A673 (cell line): ENCODE measurements at regions not wholly inside any gene's neighbourhood (a gene's known extent, or its start where the extent isn't known, plus 50 kb on each side); places are given as distances from the start of the nearest gene placed in this dataset.

Experiments used
- BruUV-seq: library from RNA; stranded (reverse); fragments of 400-500 nt; replicated peaks from 2 replicates; lab custom pipeline; 2021; lab: Mats Ljungman, UMichigan
- CTCF ChIA-PET: fragments of 300-600 bp; sonication (Branson Sonifier 250); formaldehyde crosslinking; loops from one replicate; lab custom pipeline; 2022; ENCODE audit warnings: antibody characterized with exemption; lab: Charles Lee
- POLR2A ChIA-PET: fragments of 300-600 bp; sonication (Branson Sonifier 250); formaldehyde crosslinking; loops from one replicate; lab custom pipeline; 2022; ENCODE audit warnings: antibody characterized with exemption; ENCODE audit not compliant: low non-redundant PET; lab: Charles Lee
- DNase-seq: peaks from one replicate; pipeline ENCODE4 v3.0.0-alpha.2; 2015; ENCODE audit warnings: low spot score
- H3K27ac ChIP-seq: fragments of 200-600 bp; sonication (generic); 2 replicates; pipeline ENCODE4 v1.5.1; 2016; ENCODE audit warnings: mixed run types, low read depth, mild to moderate bottlenecking, mixed read lengths, antibody characterized with exemption, low read length; ENCODE audit not compliant: poor library complexity, severe bottlenecking
- H3K27me3 ChIP-seq: fragments of 200-600 bp; sonication (generic); replicated peaks from 2 replicates; pipeline ENCODE4 v1.6.1; 2017; ENCODE audit warnings: mixed run types, low read depth, mild to moderate bottlenecking, mixed read lengths, antibody characterized with exemption, low read length; ENCODE audit not compliant: insufficient read depth, poor library complexity
- H3K36me3 ChIP-seq: fragments of 200-600 bp; sonication (generic); 2 replicates; pipeline ENCODE4 v1.6.1; 2016; ENCODE audit warnings: mixed run types, mild to moderate bottlenecking, mixed read lengths, antibody characterized with exemption, low read length; ENCODE audit not compliant: insufficient read depth, poor library complexity, severe bottlenecking
- H3K4me1 ChIP-seq: fragments of 200-600 bp; sonication (generic); 2 replicates; pipeline ENCODE4 v1.6.1; 2017; ENCODE audit warnings: mixed run types, mild to moderate bottlenecking, mixed read lengths, antibody characterized with exemption, low read length; ENCODE audit not compliant: insufficient read depth, poor library complexity, severe bottlenecking
- H3K4me3 ChIP-seq: fragments of 200-600 bp; sonication (generic); 2 replicates; pipeline ENCODE4 v1.5.1; 2016; ENCODE audit warnings: low read depth, mixed run types, mild to moderate bottlenecking, mixed read lengths, low read length; ENCODE audit not compliant: poor library complexity, severe bottlenecking
- H3K9me3 ChIP-seq: fragments of 200-600 bp; sonication (generic); 2 replicates; pipeline ENCODE4 v1.6.1; 2016; ENCODE audit warnings: mixed run types, low read depth, mild to moderate bottlenecking, mixed read lengths, antibody characterized with exemption, low read length; ENCODE audit not compliant: poor library complexity, severe bottlenecking
- EZH2 ChIP-seq: fragments of 200-600 bp; sonication (generic); IDR thresholded peaks from 2 replicates; pipeline ENCODE4 v1.6.1; 2017; ENCODE audit warnings: borderline replicate concordance, low read depth, mild to moderate bottlenecking, mixed read lengths, antibody characterized with exemption, low read length; ENCODE audit not compliant: poor library complexity, severe bottlenecking
- intact Hi-C: fragments of 100-400 bp; cut with micrococcal nuclease; formaldehyde crosslinking; loops from one replicate; pipeline ENCODE4 v1.10.0; 2022; ENCODE audit not compliant: unreplicated experiment
- TF ChIP-seq, protein P1 (sequence below): fragments of 300-800, 200-600 bp; sonication (generic); conservative IDR thresholded peaks from 2 replicates; pipeline ENCODE4 v1.5.1; 2017; ENCODE audit warnings: low read depth, mild to moderate bottlenecking, antibody characterized with exemption, low read length, moderate library complexity, mixed read lengths

DNA sequence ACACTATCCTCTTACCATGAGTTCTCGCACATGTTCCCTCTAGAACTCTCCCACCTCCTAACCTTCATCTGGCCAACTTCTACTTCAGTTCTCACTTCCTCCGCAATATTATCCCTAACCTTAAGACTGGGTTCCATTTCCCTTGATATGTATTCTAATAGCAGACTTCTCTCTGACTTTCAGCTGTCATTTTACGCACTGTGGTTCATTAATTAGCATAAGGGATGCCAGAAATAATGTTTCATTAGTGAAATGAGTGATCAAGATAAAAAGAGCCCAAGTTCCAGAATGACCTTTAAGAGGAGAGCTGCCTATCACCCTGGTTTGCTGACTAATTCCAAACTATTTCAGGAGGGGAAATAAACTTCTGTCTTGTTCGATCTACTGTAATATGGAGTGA lies 108.6 kb upstream of the CCDC150 start:
- H3K4me1 ChIP-seq = no peaks in the 10 kb centered on the region
- DNase-seq = no peak
- intact Hi-C loops = no loop called here
- H3K4me3 ChIP-seq = no peak overlapping the region
- no peaks in the 10 kb centered on the region for H3K36me3 ChIP-seq
- H3K27ac ChIP-seq = no peak overlapping the region
- ChIA-PET CTCF (no interaction called here), POLR2A (no interaction called here)
- BruUV-seq = no TSS peak
- TF ChIP-seq, protein P1, sequence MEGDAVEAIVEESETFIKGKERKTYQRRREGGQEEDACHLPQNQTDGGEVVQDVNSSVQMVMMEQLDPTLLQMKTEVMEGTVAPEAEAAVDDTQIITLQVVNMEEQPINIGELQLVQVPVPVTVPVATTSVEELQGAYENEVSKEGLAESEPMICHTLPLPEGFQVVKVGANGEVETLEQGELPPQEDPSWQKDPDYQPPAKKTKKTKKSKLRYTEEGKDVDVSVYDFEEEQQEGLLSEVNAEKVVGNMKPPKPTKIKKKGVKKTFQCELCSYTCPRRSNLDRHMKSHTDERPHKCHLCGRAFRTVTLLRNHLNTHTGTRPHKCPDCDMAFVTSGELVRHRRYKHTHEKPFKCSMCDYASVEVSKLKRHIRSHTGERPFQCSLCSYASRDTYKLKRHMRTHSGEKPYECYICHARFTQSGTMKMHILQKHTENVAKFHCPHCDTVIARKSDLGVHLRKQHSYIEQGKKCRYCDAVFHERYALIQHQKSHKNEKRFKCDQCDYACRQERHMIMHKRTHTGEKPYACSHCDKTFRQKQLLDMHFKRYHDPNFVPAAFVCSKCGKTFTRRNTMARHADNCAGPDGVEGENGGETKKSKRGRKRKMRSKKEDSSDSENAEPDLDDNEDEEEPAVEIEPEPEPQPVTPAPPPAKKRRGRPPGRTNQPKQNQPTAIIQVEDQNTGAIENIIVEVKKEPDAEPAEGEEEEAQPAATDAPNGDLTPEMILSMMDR = no peak
- no peak for TF ChIP-seq EZH2
- H3K9me3 ChIP-seq = no peaks in the 10 kb centered on the region
- H3K27me3 ChIP-seq = no peaks in the 10 kb centered on the region

DNA sequence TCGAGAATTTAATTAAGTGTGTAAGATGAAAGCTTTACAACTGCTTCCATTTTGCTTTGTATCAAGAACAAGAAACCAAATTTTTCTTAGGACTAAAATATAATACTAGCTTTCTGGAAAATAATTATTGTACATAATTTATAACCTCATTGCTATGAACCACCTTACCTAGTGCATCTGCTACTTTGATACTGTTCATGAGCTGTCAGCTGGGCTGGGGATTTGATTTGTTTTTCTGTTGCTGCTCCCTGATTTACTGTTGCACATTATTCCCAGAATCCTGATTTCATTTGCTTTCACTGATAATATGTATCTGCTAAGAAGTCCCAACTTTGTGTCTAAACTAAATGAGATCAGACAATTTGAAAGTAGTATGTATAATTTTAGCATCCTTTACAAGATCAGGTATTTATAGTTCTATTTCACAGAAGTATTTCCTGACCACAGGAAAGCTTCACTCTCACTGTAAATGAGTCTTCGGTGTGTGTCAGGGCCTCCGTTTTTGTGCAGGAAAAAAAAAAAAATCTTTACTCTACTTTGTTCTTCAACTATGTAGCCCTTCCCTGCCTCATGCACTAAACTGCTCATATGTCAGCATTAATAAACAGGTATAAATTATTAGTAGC lies 105.6 kb upstream of the CCDC150 start:
- H3K4me3 ChIP-seq = no peak overlapping the region
- CTCF ChIA-PET = no interaction called here
- POLR2A ChIA-PET = interaction anchor here (0.7 kb wide), 1 partner anchor 25 kb away, joined by 3 read pairs; no protein-coding TSS in a partner anchor
- no peaks in the 10 kb centered on the region for H3K9me3 ChIP-seq
- DNase-seq = no peak
- H3K27ac ChIP-seq = no peak overlapping the region
- H3K36me3 ChIP-seq = no peaks in the 10 kb centered on the region
- H3K27me3 ChIP-seq = no peaks in the 10 kb centered on the region
- no peaks in the 10 kb centered on the region for H3K4me1 ChIP-seq
- BruUV-seq = no TSS peak
- no peak for TF ChIP-seq EZH2
- TF ChIP-seq, protein P1 = no peak
- intact Hi-C loops = no loop called here

DNA sequence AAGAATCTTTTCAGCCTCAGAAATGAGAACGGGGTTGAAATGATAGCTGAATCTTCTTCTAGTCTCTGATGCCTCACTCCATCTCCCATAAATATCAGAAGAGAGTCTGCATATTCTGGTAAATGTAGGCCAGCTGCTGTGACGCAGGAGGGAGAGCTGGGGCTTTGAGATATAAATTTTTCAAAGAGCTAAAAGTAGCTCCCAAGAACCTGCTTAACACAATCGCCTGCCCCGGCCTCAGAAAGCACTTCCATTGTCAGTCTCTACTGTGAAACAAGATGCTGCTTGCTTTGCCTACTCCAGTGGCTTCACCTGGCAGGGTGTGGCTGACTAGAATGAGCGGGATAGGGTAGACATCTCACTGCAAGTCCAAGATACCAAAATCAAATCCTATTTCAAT lies 105.0 kb upstream of the CCDC150 start:
- H3K27ac ChIP-seq = no peak overlapping the region
- POLR2A ChIA-PET = interaction anchor here (0.7 kb wide), 1 partner anchor 26 kb away, joined by 3 read pairs; no protein-coding TSS in a partner anchor
- intact Hi-C loops = no loop called here
- H3K4me3 ChIP-seq = no peak overlapping the region
- no peak for TF ChIP-seq EZH2
- TF ChIP-seq, protein P1 = no peak
- no peaks in the 10 kb centered on the region for H3K9me3 ChIP-seq
- H3K27me3 ChIP-seq = no peaks in the 10 kb centered on the region
- DNase-seq = no peak
- CTCF ChIA-PET = no interaction called here
- H3K36me3 ChIP-seq = no peaks in the 10 kb centered on the region
- no peaks in the 10 kb centered on the region for H3K4me1 ChIP-seq
- BruUV-seq = no TSS peak
